ENCODE measurements at regions not wholly inside any gene's neighbourhood (a gene's known extent, or its start where the extent isn't known, plus 50 kb on each side); places are given as distances from the start of the nearest gene placed in this dataset.
"Not testable (repeated sequence)": the region's sequence is repeated elsewhere in the genome, so short reads cannot be mapped to it uniquely, and the experiment has no call there.

DNA sequence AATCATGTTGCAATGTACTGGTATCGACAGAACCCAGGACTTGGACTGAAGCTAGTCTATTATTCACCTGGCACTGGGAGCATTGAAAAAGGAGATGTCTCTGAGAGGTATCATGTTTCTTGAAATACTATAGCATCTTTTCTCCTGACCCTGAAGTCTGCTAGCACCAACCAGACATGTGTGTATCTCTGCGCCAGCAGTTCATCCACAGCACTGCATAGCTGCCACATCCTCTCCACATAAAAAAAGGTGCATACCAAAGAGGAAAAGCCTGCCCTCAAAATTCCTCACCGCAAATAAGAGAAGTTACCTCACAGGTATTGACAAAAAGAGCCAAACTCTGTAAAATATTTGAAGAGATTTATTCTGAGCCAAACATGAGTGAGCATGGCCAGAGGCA is 99.5 kb upstream of the PRSS3 start:
- DNase-seq, result no peak

- no peak for DNase-seq
These were observed 98.2 kb upstream of the PRSS3 start for GRCh38 chr9:33697171-33697570.

DNA sequence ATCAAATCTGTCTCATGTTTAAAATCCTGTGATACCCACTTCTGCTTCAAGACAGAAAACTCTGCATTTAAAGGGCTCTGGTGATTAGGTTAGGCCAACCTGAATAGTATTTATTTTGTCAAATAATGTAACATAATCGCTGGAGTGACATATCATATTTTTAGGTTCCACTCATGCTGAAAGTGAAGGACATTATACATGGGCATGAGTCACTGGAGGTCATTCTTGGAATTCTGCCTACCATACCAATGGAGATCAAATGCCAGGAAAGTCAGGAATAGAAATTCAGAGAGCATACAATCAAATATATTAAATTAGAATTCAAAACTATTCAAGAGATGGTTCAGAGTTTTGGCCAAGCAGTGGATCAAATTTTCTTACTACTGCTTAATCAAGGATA is 97.1 kb upstream of the PRSS3 start:
- DNase-seq, result no peak

- not testable (repeated sequence) for DNase-seq
These were observed 94.4 kb upstream of the PRSS3 start for GRCh38 chr9:33700940-33701339.

- no peak for DNase-seq
These were observed 91.8 kb upstream of the PRSS3 start for GRCh38 chr9:33703430-33704102.

GRCh38 chr9:33705440-33705839 is 89.9 kb upstream of the PRSS3 start:
- not testable (repeated sequence) for DNase-seq

GRCh38 chr9:33708441-33708840 is 86.9 kb upstream of the PRSS3 start:
- no peak for DNase-seq

DNA sequence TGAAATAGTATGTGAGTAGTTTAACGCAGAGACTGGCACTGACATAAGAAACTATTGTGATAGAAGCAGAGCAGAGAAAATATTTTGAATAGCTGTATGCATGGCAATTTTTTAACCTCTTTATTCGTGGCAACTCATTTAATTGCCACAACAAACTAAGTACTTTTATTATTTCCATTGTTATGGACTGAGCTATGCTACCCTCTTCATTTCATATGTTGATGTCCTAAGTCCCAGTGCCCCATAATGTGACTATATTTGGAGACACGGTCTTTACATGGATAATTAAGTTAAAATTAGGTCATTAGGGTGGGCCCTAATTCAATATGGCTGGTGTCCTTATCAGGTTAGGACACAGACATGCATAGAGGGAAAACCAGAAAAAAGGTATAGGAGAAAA is 86.1 kb upstream of the PRSS3 start:
- no peak for DNase-seq

- not testable (repeated sequence) for DNase-seq
These were observed 83.9 kb upstream of the PRSS3 start for GRCh38 chr9:33711418-33711817.

DNA sequence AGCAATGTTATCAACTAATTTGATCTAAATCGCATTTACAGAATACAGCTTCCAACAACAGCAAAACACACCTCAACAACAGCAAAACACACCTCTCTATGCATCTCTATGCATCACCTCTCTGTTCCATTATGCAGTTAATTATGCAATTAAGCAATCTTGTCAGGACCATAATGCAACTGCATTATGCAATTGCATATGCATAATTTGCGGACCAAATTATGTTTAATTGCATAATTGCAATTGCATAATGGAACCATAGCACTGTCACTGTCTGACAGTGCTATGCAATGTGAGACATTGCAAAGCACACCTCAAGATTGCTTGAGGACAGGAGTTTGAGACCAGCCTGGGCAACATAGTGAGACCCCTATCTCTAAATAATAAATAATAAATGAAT is 80.4 kb upstream of the PRSS3 start:
- DNase-seq, result no peak

GRCh38 chr9:33718987-33719386 is 76.4 kb upstream of the PRSS3 start:
- DNase-seq, result no peak

GRCh38 chr9:33719581-33720374 is 75.6 kb upstream of the PRSS3 start:
- no peak for DNase-seq

DNA sequence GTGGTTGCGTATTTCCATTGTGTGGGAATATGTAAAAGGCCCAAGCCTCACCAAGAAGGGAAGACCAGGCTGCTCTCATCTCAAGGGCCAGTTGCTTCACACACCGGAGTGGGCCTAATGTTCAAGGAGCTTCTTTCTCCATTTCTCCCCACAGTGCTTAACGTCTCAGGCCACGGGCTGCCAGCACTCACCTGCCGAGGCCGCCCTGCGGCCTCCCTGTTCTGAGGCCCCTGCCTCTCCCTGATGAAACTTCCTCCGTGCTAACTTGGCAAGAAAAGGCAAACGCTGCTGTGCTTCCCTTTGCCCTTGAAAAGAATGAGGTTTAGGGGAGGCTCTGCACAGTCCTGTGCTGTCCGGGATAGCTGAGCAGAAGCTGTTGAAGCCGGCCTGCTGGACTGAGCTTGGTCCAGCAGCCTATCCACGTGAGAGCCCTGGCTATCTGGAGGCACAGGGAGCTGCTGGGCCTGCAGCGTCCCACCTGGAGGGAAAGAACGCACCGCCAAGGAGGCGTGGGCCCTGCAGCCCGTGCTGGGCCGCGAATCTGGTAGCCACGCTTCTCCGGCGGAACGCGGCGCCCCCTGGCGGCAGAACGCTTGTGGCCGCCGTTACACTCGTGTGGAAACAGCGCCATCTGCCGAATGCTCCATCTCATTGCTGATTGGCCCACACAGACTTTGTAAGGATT is 73.5 kb upstream of the PRSS3 start:
- peak; percentile 73 for DNase-seq

DNA sequence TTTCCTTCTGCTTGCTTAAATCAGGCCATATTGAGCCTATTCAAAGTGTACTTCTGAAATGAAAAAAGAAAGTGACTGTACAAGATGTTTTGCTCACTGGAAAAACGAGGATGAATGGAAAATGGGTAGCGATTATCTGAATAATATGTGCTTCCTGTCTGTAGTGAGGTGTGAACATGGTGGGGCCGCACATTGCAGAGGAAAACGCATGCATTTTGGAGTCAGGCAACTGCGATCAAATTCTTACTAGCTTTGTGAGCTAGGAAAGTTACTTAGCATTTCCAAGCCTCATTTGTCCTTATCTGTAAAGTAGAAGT is 73.0 kb upstream of the PRSS3 start:
- no peak for DNase-seq

- no peak for DNase-seq
These were observed 66.7 kb upstream of the PRSS3 start for GRCh38 chr9:33728613-33729012.

DNA sequence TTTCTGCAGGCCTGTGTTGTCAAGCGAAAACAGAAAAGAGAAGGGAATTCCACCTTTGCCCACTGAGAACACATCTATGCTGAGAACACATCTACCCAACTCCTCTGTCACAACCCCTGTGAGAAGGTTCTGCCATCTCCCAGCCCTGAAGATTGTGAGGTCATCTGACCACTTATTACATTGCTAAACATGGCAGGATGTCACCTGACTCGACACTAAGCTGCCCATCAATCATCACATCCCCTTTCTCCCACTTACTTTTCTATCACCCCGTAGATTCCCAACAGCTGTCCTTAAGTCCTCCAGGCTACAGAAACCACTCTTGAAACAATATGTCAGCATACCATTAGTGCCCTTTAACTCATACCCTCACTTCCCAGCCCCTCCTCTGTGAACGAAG is 64.2 kb upstream of the PRSS3 start:
- no peak for DNase-seq

DNA sequence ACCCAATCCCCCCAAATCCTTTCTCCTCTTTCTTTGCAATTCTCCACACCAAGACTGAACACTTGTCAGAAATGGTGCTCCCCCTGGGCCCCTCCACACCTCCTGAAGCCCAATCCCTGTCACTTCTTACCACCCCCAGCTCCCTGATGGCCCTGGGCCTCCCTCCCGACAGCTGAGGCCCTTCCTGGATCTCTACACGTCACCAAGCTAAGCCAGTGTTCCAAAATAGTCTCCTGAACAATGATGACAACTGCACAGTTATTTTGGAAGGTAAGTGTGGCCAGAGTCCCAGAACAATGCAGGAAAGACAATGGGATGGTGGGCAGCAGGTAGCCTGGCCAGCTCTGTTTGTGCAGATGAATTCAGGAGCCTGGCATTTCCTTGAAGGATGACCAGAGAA is 63.7 kb upstream of the PRSS3 start:
- no peak for DNase-seq

GRCh38 chr9:33734247-33734940 is 61.0 kb upstream of the PRSS3 start:
- DNase-seq, result not testable (repeated sequence)

DNA sequence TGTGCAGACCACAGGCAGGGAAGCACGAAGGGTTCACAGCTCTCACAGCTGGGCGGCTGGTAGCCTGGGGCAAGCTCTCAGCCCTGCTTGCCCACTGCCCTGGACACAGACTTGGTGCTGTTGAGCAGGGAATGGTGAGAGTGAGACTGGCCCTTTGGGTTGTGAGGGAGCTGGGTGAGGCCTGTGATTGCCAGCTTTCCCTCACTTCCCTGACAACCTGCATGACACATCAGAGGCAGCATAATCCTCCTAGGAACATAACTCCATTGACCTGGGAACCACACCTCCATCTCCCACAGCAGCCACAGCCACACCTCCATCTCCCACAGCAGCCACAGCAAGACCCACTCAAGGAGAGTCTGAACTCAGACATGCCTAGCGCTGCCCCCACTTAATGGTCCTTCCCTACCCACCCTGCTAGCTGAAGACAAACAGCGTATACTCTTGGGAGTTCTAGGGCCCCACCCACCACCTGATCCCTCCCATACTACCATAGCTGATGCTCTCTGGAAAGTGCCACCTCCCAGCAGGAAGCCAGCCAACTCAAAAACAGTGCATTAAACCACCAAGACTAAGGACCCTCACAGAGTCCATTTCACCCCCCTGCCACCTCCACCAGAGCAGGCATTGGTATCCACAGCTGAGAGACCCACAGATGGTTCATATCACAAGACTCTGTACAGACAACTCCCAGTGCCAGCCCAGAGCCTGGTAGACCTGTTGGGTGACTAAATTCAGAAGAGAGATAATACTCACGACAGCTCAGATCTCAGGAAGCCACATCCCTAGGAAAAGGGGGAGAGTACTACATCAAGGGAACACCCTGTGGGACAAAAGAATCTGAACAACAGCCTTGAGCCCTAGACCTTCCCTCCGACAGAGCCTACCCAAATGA is 60.2 kb upstream of the PRSS3 start:
- DNase-seq, result not testable (repeated sequence)

GRCh38 chr9:33737811-33738606 is 57.4 kb upstream of the PRSS3 start:
- no peak for DNase-seq

DNA sequence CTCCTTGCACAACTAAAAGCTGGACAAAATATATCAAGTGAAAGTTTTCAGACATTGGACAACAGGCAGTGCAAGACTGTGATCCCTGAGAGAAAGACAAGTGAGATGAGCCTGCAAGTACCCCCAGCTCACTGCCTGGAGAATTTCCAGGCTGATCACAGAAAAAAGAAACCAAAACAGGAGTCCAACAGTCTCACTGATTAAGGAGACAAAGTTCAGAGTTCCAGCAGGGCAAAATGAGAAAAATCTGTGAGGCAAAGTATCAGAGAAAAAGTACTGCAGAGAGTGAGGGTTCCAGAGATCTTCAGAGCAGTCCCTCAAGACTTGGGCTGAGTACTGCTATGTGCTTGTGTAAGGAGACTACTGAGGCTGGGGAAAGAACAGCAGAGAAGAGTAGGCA is 56.0 kb upstream of the PRSS3 start:
- DNase-seq, result no peak

- no peak for DNase-seq
These were observed 55.3 kb upstream of the PRSS3 start for GRCh38 chr9:33740075-33740474.
